Testis (tissue), 2 donors: ENCODE measurements at regions not wholly inside any gene's neighbourhood (a gene's known extent, or its start where the extent isn't known, plus 50 kb on each side); places are given as distances from the start of the nearest gene placed in this dataset.

Source experiments
- POLR2A ChIP-seq: fragments of 450-650 bp; IDR thresholded peaks from one replicate; pipeline ENCODE4 v1.6.1; 2017; ENCODE audit warnings: antibody characterized with exemption, mild to moderate bottlenecking, moderate library complexity
- TF ChIP-seq, protein P1 (sequence below), 3 experiments: fragments of 450-650 bp in 2 of 3; fragments of 200-600 bp in 1 of 3; sonication (generic) in 1 of 3; IDR thresholded peaks; one replicate each; pipeline ENCODE4 v1.5.1; 2016 to 2019; ENCODE audit warnings: antibody characterized with exemption in 3 of 3, mild to moderate bottlenecking in 2 of 3, moderate library complexity in 1 of 3

DNA sequence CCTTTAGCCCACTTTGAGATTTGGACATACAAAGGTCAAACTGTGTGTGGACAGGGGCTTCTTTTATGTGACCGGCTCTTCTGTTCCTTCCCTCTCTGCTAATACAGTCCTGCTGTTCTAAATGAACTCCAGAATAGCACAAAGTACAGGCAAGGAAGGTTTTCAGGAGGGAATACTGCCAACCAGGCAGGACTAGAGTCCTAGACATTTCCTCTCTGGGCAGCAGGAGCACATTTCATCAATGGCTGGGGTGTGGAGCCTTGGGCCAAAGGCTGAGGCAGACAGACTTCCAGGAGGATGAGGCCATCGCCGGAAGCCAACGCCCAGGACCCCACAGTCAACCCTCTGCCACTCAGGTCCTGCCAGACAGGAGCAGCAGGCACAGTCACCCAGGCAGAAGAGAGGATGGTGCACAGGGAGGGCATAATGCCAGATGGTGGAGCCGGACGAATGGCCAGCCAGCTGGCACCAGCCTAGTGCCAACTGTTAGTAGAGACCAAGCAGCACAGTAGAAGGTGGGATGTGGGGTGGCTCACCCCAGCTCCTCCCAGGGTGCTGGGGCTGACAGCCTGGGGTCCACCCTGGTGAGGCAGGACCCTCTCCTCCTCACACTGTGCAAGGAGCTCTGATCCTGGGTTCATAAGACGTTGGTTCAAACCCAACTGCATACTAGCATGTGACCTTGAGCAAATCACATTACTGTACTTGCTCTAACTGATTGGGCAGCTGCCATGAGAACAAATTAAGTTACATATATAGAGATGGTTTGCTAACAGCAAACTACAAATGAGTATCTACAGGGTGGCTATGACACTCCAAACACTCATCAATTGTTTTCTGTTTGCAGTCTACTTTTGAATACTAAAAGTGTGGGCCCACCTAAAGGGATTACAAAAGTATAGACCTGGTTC is 410.7 kb downstream of the SIPA1L2 start:
- TF ChIP-seq, protein P1, sequence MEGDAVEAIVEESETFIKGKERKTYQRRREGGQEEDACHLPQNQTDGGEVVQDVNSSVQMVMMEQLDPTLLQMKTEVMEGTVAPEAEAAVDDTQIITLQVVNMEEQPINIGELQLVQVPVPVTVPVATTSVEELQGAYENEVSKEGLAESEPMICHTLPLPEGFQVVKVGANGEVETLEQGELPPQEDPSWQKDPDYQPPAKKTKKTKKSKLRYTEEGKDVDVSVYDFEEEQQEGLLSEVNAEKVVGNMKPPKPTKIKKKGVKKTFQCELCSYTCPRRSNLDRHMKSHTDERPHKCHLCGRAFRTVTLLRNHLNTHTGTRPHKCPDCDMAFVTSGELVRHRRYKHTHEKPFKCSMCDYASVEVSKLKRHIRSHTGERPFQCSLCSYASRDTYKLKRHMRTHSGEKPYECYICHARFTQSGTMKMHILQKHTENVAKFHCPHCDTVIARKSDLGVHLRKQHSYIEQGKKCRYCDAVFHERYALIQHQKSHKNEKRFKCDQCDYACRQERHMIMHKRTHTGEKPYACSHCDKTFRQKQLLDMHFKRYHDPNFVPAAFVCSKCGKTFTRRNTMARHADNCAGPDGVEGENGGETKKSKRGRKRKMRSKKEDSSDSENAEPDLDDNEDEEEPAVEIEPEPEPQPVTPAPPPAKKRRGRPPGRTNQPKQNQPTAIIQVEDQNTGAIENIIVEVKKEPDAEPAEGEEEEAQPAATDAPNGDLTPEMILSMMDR (IDR thresholded peaks at IDR 0.05) = no peak
- no peak for TF ChIP-seq POLR2A
